SU-DHL-6 (cell line): ENCODE measurements at regions not wholly inside any gene's neighbourhood (a gene's known extent, or its start where the extent isn't known, plus 50 kb on each side); places are given as distances from the start of the nearest gene placed in this dataset.

Experiments
- EZH2phosphoT487 ChIP-seq: fragments of 200-600 bp; sonication (generic), shearing (Covaris generic); conservative IDR thresholded peaks from 2 replicates; pipeline ENCODE4 v1.6.1; 2018; ENCODE audit warnings: mild to moderate bottlenecking, antibody characterized with exemption, low read length, moderate library complexity, mixed read lengths
- TF ChIP-seq, protein P1 (sequence below): fragments of 200-600 bp; sonication (generic); IDR thresholded peaks from one replicate; pipeline ENCODE4 v1.5.1; 2017; ENCODE audit warnings: antibody characterized with exemption, mild to moderate bottlenecking, low read length, moderate library complexity; ENCODE audit not compliant: insufficient read depth, poor library complexity, severe bottlenecking

DNA sequence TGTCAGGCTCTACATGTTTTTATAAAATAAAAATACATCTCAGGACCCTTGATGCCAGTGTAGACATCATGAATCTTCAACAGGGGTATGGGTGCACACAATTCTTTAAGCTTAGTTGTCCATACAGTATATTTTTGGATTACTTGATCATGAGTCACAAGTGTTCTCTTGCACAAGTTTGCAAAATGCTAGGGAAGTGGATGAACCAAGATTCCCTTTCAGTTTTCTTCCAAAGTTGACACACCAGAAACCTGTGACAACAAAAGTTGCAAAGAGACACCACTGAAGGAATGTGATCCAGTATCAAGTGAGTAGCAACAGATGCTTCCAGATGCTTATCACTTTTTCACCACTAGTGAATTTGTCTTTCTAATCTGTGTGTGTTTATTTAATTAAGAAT lies 1021.2 kb downstream of the PCDH7 start:
- TF ChIP-seq, protein P1, sequence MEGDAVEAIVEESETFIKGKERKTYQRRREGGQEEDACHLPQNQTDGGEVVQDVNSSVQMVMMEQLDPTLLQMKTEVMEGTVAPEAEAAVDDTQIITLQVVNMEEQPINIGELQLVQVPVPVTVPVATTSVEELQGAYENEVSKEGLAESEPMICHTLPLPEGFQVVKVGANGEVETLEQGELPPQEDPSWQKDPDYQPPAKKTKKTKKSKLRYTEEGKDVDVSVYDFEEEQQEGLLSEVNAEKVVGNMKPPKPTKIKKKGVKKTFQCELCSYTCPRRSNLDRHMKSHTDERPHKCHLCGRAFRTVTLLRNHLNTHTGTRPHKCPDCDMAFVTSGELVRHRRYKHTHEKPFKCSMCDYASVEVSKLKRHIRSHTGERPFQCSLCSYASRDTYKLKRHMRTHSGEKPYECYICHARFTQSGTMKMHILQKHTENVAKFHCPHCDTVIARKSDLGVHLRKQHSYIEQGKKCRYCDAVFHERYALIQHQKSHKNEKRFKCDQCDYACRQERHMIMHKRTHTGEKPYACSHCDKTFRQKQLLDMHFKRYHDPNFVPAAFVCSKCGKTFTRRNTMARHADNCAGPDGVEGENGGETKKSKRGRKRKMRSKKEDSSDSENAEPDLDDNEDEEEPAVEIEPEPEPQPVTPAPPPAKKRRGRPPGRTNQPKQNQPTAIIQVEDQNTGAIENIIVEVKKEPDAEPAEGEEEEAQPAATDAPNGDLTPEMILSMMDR: no peak
- no peak for TF ChIP-seq EZH2phosphoT487
